MCF 10A (cell line): ENCODE measurements at regions not wholly inside any gene's neighbourhood (a gene's known extent, or its start where the extent isn't known, plus 50 kb on each side); places are given as distances from the start of the nearest gene placed in this dataset.
A peak's percentile ranks its signal among the peaks of the same experiment; 100 is the strongest.

Source experiments
- BruUV-seq: library from RNA; stranded (reverse); fragments of 400-500 nt; replicated peaks from 2 replicates; lab custom pipeline; 2021; lab: Mats Ljungman, UMichigan
- CTCF ChIA-PET: fragments of 300-600 bp; sonication (Branson Sonifier 250); formaldehyde crosslinking; extraction: SDS; loops from one replicate; lab custom pipeline; 2021; ENCODE audit warnings: antibody characterized with exemption, inconsistent platforms; lab: Yijun Ruan, JAX
- POLR2A ChIA-PET: fragments of 300-600, 350-650 bp; sonication (Branson Sonifier 250); formaldehyde crosslinking; extraction: SDS; loops from one replicate; lab custom pipeline; 2020; ENCODE audit warnings: antibody characterized with exemption, inconsistent platforms; lab: Yijun Ruan, JAX
- DNase-seq: peaks from one replicate; pipeline ENCODE4 v3.0.0-alpha.2; 2018; ENCODE audit not compliant: unreplicated experiment
- H3K27ac Mint-ChIP-seq: one replicate; pipeline ENCODE4 v1.8.0; 2022; ENCODE audit warnings: mild to moderate bottlenecking, low read depth, mixed read lengths; ENCODE audit not compliant: unreplicated experiment
- H3K27me3 Mint-ChIP-seq: one replicate; pipeline ENCODE4 v1.8.0; 2022; ENCODE audit warnings: mixed read lengths; ENCODE audit not compliant: insufficient read depth, unreplicated experiment
- H3K36me3 Mint-ChIP-seq: one replicate; pipeline ENCODE4 v1.8.0; 2022; ENCODE audit warnings: mild to moderate bottlenecking, moderate library complexity, mixed read lengths; ENCODE audit not compliant: insufficient read depth, unreplicated experiment
- H3K4me1 Mint-ChIP-seq: one replicate; pipeline ENCODE4 v1.8.0; 2022; ENCODE audit warnings: mixed read lengths; ENCODE audit not compliant: insufficient read depth, unreplicated experiment
- H3K4me3 Mint-ChIP-seq: one replicate; pipeline ENCODE4 v1.8.0; 2022; ENCODE audit warnings: mild to moderate bottlenecking, moderate library complexity, mixed read lengths; ENCODE audit not compliant: unreplicated experiment
- H3K9me3 Mint-ChIP-seq: one replicate; pipeline ENCODE4 v1.8.0; 2022; ENCODE audit warnings: mixed read lengths; ENCODE audit not compliant: unreplicated experiment
- intact Hi-C: fragments of 100-400 bp; cut with micrococcal nuclease; formaldehyde crosslinking; loops from 2 replicates; pipeline ENCODE4 v1.14.1; 2022
- TF ChIP-seq, protein P1 (sequence below): fragments of 200-600 bp; IDR thresholded peaks from one replicate; pipeline ENCODE4 v1.8.0; 2022; ENCODE audit warnings: antibody characterized with exemption, mild to moderate bottlenecking; ENCODE audit not compliant: unreplicated experiment

DNA sequence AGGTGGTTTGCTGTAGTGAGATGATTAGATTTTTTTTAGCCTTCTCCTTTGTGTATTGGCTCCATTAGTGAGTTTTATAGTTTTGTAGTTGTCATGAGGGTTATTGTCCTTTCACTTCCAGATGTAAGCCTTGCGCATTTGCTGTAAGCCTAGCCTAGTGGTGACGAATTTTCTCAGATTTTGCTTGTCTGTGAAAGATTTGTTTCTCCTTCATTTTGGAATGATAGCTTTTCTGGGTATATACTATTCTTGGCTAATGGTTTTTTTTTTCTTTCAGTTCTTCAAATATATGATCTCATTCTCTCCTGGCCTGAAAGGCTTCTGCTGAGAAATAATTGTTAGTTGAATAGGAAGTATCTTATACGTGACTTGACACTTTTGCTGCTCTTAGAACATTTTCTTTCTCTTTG, 166.5 kb upstream of the THRB start:
- no TSS peak for BruUV-seq
- Mint-ChIP-seq H3K27me3 (no peaks in the 10 kb centered on the region), H3K4me1 (peaks cover 7% of the 10 kb centered on the region), H3K36me3 (no peaks in the 10 kb centered on the region), H3K4me3 (no peak overlapping the region), H3K27ac (no peak overlapping the region), H3K9me3 (no peaks in the 10 kb centered on the region)
- CTCF ChIA-PET: interaction anchor here (1.4 kb wide), 1 partner anchor 23 kb away, joined by 3 read pairs; no protein-coding TSS in a partner anchor
- intact Hi-C loops: no loop called here
- DNase-seq: no peak
- TF ChIP-seq, protein P1, sequence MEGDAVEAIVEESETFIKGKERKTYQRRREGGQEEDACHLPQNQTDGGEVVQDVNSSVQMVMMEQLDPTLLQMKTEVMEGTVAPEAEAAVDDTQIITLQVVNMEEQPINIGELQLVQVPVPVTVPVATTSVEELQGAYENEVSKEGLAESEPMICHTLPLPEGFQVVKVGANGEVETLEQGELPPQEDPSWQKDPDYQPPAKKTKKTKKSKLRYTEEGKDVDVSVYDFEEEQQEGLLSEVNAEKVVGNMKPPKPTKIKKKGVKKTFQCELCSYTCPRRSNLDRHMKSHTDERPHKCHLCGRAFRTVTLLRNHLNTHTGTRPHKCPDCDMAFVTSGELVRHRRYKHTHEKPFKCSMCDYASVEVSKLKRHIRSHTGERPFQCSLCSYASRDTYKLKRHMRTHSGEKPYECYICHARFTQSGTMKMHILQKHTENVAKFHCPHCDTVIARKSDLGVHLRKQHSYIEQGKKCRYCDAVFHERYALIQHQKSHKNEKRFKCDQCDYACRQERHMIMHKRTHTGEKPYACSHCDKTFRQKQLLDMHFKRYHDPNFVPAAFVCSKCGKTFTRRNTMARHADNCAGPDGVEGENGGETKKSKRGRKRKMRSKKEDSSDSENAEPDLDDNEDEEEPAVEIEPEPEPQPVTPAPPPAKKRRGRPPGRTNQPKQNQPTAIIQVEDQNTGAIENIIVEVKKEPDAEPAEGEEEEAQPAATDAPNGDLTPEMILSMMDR: no peak
- POLR2A ChIA-PET: interaction anchor here (0.6 kb wide), 1 partner anchor 541 kb away, joined by 5 read pairs; no protein-coding TSS in a partner anchor

DNA sequence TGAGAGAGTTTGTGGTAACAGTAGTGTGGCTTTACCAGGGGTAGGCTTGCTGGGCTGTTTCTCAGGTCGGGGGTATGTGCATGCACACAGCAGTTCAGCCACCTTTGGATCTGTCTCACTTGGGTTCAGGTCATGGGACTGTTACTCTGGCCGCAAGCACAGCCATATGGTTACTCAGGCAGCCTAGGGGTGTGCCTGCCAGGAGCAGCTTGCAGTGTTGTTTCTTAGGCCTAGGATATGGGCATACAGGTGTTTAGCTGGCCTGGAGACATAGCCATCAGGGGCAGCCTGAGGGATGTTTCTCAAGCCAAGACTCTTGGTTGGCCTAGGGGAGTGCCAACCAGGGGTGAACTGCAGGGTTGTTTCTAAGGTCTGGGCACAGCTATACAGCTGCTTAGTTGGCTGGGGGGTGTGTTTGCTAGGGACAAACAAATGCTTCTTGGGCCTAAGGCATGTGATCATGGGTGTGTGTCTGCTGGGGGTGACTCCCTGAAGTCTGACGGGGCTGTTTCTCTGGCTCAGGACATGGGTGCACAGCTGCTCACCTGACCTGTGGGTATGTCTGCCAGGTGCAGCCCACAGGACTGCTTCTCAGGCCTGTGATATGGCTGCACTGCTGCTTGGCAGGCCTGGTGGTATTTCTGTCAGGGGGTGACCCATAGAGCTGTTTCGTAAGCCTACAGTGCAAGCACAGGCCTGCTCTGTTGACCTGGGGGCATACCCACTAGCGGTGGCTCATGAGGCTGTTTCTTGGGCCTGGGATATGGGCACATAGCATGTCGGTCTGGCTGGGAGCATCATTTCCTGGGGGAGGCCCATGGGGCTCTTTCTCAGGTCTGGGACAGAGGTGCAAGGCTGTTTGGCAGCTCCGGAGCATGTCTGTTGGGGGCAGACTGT, 168.0 kb upstream of the THRB start:
- peak; percentile 60 for DNase-seq
- no peaks in the 10 kb centered on the region for H3K27me3 Mint-ChIP-seq
- no peaks in the 10 kb centered on the region for H3K36me3 Mint-ChIP-seq
- intact Hi-C loops: no loop called here
- ChIA-PET POLR2A (no interaction called here), CTCF (interaction anchor here (1.2 kb wide), 1 partner anchor 399 kb away, joined by 6 read pairs; no protein-coding TSS in a partner anchor)
- no peak overlapping the region for H3K4me3 Mint-ChIP-seq
- no peak overlapping the region for H3K27ac Mint-ChIP-seq
- no TSS peak for BruUV-seq
- TF ChIP-seq, protein P1: no peak
- H3K9me3 Mint-ChIP-seq: no peaks in the 10 kb centered on the region
- H3K4me1 Mint-ChIP-seq: peaks cover 7% of the 10 kb centered on the region

DNA sequence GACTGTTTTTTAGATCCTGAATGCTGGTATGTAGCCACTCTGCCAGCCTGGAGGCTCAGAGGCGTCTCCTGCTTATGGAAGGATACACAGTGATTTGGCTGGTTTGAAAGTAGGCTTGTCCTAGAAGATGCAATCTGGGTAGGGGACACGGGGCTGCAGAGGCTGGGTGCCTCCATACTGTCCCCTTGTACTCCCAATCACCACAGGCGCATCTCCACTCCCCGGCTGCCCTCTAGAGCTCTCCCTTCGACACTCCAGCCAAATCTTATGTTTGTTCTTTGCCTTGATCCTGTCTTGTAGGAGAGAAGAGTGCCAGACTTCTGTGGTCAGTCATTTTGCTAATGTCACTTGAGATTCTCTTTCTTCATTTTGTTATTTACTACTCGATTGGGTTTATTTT, 168.8 kb upstream of the THRB start:
- H3K4me1 Mint-ChIP-seq: peaks cover 3% of the 10 kb centered on the region
- BruUV-seq: no TSS peak
- no peaks in the 10 kb centered on the region for H3K36me3 Mint-ChIP-seq
- no peaks in the 10 kb centered on the region for H3K27me3 Mint-ChIP-seq
- no peak overlapping the region for H3K27ac Mint-ChIP-seq
- TF ChIP-seq, protein P1: no peak
- ChIA-PET CTCF (no interaction called here), POLR2A (interaction anchor here (0.6 kb wide), 1 partner anchor 16 kb away, joined by 3 read pairs; no protein-coding TSS in a partner anchor)
- no peaks in the 10 kb centered on the region for H3K9me3 Mint-ChIP-seq
- no peak for DNase-seq
- intact Hi-C loops: no loop called here
- H3K4me3 Mint-ChIP-seq: no peak overlapping the region

DNA sequence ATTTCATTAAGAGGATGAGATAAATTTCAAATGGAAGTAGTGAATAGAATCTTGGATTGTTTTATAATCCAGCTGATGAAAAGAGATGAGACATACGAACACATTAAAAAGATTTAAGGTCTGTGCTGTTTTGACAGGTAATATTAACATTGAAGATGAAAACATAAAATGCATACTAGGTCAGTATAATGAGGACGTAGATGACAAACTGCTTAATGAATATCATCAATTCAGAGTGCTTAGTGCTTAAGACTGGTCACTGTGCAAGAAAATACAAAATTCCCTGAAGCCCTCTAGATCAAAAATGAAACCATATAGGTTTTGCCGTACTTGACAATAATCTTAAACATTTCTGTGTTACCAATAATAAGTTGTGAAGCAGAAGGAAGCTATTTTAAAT, 173.4 kb upstream of the THRB start:
- no peak overlapping the region for H3K4me3 Mint-ChIP-seq
- ChIA-PET CTCF (interaction anchor here (2.2 kb wide), 1 partner anchor 14 kb away, joined by 6 read pairs; no protein-coding TSS in a partner anchor), POLR2A (no interaction called here)
- TF ChIP-seq, protein P1: no peak
- H3K4me1 Mint-ChIP-seq: no peaks in the 10 kb centered on the region
- DNase-seq: no peak
- no peaks in the 10 kb centered on the region for H3K9me3 Mint-ChIP-seq
- H3K36me3 Mint-ChIP-seq: no peaks in the 10 kb centered on the region
- no peaks in the 10 kb centered on the region for H3K27me3 Mint-ChIP-seq
- BruUV-seq: no TSS peak
- intact Hi-C loops: no loop called here
- no peak overlapping the region for H3K27ac Mint-ChIP-seq
